Left forelimb (tissue), 1 donor: ENCODE measurements at regions not wholly inside any gene's neighbourhood (a gene's known extent, or its start where the extent isn't known, plus 50 kb on each side); places are given as distances from the start of the nearest gene placed in this dataset.
"Not testable (repeated sequence)": the region's sequence is repeated elsewhere in the genome, so short reads cannot be mapped to it uniquely, and the experiment has no call there.

ENCODE experiments used
- DNase-seq: peaks from one replicate; pipeline ENCODE4 v3.0.0-alpha.2; 2018; ENCODE audit warnings: low spot score

- not testable (repeated sequence) for DNase-seq
Observed at GRCh38 chr16:32947336-32947735, 246.7 kb upstream of the TP53TG3C start.

- not testable (repeated sequence) for DNase-seq
Observed at GRCh38 chr16:32946041-32946560, 247.9 kb upstream of the TP53TG3C start.

- not testable (repeated sequence) for DNase-seq
Observed at GRCh38 chr16:32945311-32945710, 248.7 kb upstream of the TP53TG3C start.

- not testable (repeated sequence) for DNase-seq
Observed at GRCh38 chr16:32939845-32940244, 254.2 kb upstream of the TP53TG3C start.

- not testable (repeated sequence) for DNase-seq
Observed at GRCh38 chr16:32937929-32938328, 256.1 kb upstream of the TP53TG3C start.

- DNase-seq, result not testable (repeated sequence)
Observed at GRCh38 chr16:32932240-32933040, 256.5 kb upstream of the TP53TG3 start.

GRCh38 chr16:32925192-32925591 lies 249.2 kb upstream of the TP53TG3 start:
- DNase-seq, result not testable (repeated sequence)

- DNase-seq, result not testable (repeated sequence)
Observed at GRCh38 chr16:32922578-32922977, 246.6 kb upstream of the TP53TG3 start.

GRCh38 chr16:32915346-32915745 lies 239.4 kb upstream of the TP53TG3 start:
- DNase-seq, result not testable (repeated sequence)

GRCh38 chr16:32897782-32898181 lies 221.8 kb upstream of the TP53TG3 start:
- DNase-seq, result not testable (repeated sequence)

- not testable (repeated sequence) for DNase-seq
Observed at GRCh38 chr16:32885392-32885791, 209.4 kb upstream of the TP53TG3 start.

- not testable (repeated sequence) for DNase-seq
Observed at GRCh38 chr16:32884556-32884955, 208.6 kb upstream of the TP53TG3 start.

GRCh38 chr16:32882328-32882857 lies 206.4 kb upstream of the TP53TG3 start:
- not testable (repeated sequence) for DNase-seq

GRCh38 chr16:32881631-32882030 lies 205.7 kb upstream of the TP53TG3 start:
- not testable (repeated sequence) for DNase-seq

- not testable (repeated sequence) for DNase-seq
Observed at GRCh38 chr16:32880009-32880408, 204.0 kb upstream of the TP53TG3 start.

- DNase-seq, result not testable (repeated sequence)
Observed at GRCh38 chr16:32876718-32877117, 200.8 kb upstream of the TP53TG3 start.

GRCh38 chr16:32873783-32874182 lies 197.8 kb upstream of the TP53TG3 start:
- not testable (repeated sequence) for DNase-seq

GRCh38 chr16:32873120-32873519 lies 197.2 kb upstream of the TP53TG3 start:
- DNase-seq, result not testable (repeated sequence)

GRCh38 chr16:32870628-32871027 lies 194.7 kb upstream of the TP53TG3 start:
- not testable (repeated sequence) for DNase-seq

- not testable (repeated sequence) for DNase-seq
Observed at GRCh38 chr16:32868334-32868733, 192.4 kb upstream of the TP53TG3 start.

- not testable (repeated sequence) for DNase-seq
Observed at GRCh38 chr16:32865284-32865683, 189.3 kb upstream of the TP53TG3 start.

- DNase-seq, result not testable (repeated sequence)
Observed at GRCh38 chr16:32861476-32862201, 185.7 kb upstream of the TP53TG3 start.
